ENCODE measurements at regions not wholly inside any gene's neighbourhood (a gene's known extent, or its start where the extent isn't known, plus 50 kb on each side); places are given as distances from the start of the nearest gene placed in this dataset.

DNA sequence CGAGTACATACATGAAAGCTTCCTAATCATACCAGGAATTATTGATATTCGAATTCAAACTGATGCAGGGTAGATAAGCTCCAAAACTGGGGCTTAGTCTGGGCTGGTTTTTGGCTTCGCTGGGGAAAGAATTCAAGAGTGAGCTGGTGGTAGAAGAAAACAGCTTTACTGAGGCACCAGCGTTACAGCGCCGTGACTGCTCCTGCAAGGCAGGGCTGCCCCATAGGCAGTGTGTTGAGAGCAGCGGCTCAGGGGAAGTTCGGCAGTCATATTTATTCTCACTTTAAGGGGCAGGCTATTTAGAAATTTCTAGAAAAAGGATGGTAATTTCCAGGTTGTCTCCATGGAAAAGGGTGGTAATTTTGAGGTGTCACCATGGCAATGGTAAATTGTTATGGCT lies 292.6 kb upstream of the TCF4 start:
- H3K4me1 Mint-ChIP-seq (ENCODE audit: low read depth), result no peaks in the 10 kb centered on the region
- no peak overlapping the region for H3K4me3 Mint-ChIP-seq
- DNase-seq, result no peak
- no peaks in the 10 kb centered on the region for H3K9me3 Mint-ChIP-seq
- no peak for ATAC-seq
- H3K36me3 Mint-ChIP-seq (ENCODE audit: insufficient read depth), result no peaks in the 10 kb centered on the region
- no peaks in the 10 kb centered on the region for H3K27me3 Mint-ChIP-seq (ENCODE audit: low read depth)

- Mint-ChIP-seq H3K4me1 (ENCODE audit: low read depth) (no peaks in the 10 kb centered on the region), H3K4me3 (no peak overlapping the region)
- DNase-seq, result no peak
Observed at GRCh38 chr18:55879331-55879730, 291.3 kb upstream of the TCF4 start.

DNA sequence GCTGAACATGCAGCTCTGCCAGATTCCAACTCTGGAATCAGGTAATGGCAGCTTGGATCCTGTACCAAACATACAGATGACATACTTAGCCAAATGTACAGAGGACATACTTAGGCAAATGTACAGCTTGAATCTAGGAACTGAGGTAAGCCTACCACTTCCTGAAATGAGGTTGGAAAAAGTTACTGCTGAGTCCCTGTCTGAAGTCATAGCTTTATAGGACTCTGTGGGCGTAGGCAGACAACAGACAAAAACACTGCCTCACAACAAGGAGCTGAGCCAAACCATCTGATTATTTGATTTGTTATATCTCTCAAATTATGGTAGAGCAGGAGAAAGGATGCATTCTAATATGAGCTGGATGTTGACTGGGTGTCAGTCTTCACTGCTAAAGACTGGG lies 290.2 kb upstream of the TCF4 start:
- Mint-ChIP-seq H3K27me3 (ENCODE audit: low read depth) (no peaks in the 10 kb centered on the region), H3K9me3 (peaks cover 3% of the 10 kb centered on the region), H3K4me3 (no peak overlapping the region), H3K4me1 (ENCODE audit: low read depth) (no peaks in the 10 kb centered on the region), H3K36me3 (ENCODE audit: insufficient read depth) (no peaks in the 10 kb centered on the region)
- ATAC-seq (no peak), DNase-seq (no peak)

More at GRCh38 chr18:55879331-55879730, 291.3 kb upstream of the TCF4 start:
- no peaks in the 10 kb centered on the region for H3K9me3 Mint-ChIP-seq
- no peak for ATAC-seq
- no peaks in the 10 kb centered on the region for H3K27me3 Mint-ChIP-seq (ENCODE audit: low read depth)
- no peaks in the 10 kb centered on the region for H3K36me3 Mint-ChIP-seq (ENCODE audit: insufficient read depth)

- Mint-ChIP-seq H3K4me1 (ENCODE audit: low read depth) (no peaks in the 10 kb centered on the region), H3K4me3 (no peak overlapping the region)
- no peak for DNase-seq
Observed at GRCh38 chr18:55877321-55877720, 289.3 kb upstream of the TCF4 start.

DNA sequence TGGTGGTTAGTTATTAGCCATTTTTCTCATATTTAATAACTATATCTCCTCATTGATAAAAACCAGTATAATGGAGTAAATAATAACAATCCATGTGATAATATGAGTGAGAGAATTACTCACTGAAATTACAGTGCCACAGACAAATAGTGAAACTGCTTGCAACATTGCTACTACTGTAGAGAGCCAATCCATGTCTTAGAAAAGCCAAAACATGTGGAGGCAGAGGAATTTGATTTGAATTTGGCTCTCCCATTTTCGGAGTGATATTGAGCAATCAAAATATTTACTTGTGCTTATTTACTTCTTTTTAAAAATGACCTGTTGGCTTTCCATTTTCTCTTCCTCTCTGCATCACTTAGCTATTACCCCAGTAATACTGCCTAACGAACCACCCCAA lies 288.3 kb upstream of the TCF4 start:
- H3K4me3 Mint-ChIP-seq, result no peak overlapping the region
- H3K9me3 Mint-ChIP-seq, result peaks cover 3% of the 10 kb centered on the region
- H3K36me3 Mint-ChIP-seq (ENCODE audit: insufficient read depth), result no peaks in the 10 kb centered on the region
- no peaks in the 10 kb centered on the region for H3K27me3 Mint-ChIP-seq (ENCODE audit: low read depth)
- no peak for DNase-seq
- no peaks in the 10 kb centered on the region for H3K4me1 Mint-ChIP-seq (ENCODE audit: low read depth)
- ATAC-seq, result no peak

More at GRCh38 chr18:55877321-55877720, 289.3 kb upstream of the TCF4 start:
- Mint-ChIP-seq H3K9me3 (peaks cover 3% of the 10 kb centered on the region), H3K36me3 (ENCODE audit: insufficient read depth) (no peaks in the 10 kb centered on the region), H3K27me3 (ENCODE audit: low read depth) (no peaks in the 10 kb centered on the region)
- ATAC-seq, result no peak

DNA sequence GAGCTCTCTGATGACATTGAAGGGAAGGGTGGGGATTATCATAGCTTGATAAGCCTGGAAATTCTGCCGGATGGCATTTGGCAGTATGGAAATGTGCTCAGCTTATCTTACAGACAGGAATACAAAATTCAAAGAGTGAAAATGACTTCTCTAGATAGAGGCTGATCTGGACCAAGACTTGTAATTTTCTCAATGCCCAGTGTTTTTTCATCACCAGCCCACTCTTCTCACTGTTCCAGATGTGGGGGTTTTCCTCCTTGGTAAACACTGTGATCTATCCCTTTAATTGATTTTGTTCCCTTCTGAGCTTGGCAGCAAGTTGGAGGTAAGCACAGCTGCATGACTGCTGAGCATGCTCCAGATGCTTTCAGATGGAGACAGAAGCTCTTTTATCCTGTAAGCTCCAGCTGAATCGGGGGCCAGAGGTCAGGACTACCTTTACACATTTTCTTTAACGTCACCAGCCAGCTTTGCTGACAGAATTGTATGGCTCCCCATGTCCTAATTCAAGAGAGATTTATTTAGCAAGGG lies 287.4 kb upstream of the TCF4 start:
- Mint-ChIP-seq H3K4me1 (ENCODE audit: low read depth) (no peaks in the 10 kb centered on the region), H3K36me3 (ENCODE audit: insufficient read depth) (no peaks in the 10 kb centered on the region), H3K27me3 (ENCODE audit: low read depth) (no peaks in the 10 kb centered on the region), H3K9me3 (peaks cover 7% of the 10 kb centered on the region), H3K4me3 (no peak overlapping the region)
- DNase-seq (no peak), ATAC-seq (no peak)

DNA sequence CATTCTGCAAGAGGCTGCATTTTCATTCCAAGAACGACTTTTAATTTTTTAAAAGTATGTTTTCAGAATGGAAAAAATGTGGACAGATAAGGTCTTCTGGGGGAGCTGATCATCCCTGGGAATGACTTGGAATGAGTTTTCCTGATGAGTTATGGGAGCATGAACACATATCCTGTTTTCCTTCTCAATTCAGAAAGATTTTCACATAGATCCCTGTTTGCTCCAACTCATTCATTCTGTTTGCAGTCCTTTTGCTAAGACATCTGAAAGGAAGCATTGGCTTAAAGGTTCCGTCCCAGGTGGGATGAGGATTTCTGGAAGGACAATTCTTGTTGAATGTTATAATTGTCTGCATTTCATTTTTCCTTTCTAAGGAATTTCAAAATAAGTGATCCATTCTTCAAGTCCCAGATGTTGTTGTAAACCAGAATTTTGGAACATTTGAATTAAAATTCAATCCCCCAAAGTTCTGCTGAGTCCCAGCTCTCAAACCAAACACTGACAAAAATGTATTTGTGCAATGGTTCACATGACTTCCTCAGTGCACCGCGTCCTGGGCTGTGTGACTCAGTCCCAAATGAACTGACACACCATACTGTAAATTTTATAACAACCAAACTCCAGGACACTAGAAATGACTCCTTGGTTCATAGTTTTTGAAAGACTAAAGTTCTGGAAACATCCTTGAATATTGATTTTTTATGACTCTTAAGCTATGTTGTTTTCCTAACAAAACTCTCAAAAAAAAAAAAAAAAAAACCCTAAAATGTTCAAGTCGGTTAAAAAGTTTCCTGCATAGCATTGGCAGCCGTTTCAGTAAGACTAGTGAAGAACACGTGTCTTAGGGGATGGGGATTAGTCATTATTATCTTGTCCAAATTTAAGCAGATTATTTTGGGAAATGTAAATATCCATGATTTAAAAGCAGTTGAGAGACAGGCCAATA lies 281.8 kb upstream of the TCF4 start:
- Mint-ChIP-seq H3K36me3 (ENCODE audit: insufficient read depth) (no peaks in the 10 kb centered on the region), H3K4me3 (no peak overlapping the region), H3K9me3 (peaks cover 9% of the 10 kb centered on the region), H3K4me1 (ENCODE audit: low read depth) (no peaks in the 10 kb centered on the region), H3K27me3 (ENCODE audit: low read depth) (no peaks in the 10 kb centered on the region)
- ATAC-seq, result no peak
- no peak for DNase-seq

- no peak overlapping the region for H3K4me3 Mint-ChIP-seq
- H3K36me3 Mint-ChIP-seq (ENCODE audit: insufficient read depth), result no peaks in the 10 kb centered on the region
- DNase-seq (no peak), ATAC-seq (no peak)
- H3K4me1 Mint-ChIP-seq (ENCODE audit: low read depth), result no peaks in the 10 kb centered on the region
- peaks cover 9% of the 10 kb centered on the region for H3K9me3 Mint-ChIP-seq
- H3K27me3 Mint-ChIP-seq (ENCODE audit: low read depth), result no peaks in the 10 kb centered on the region
Observed at GRCh38 chr18:55868909-55869308, 280.9 kb upstream of the TCF4 start.

- Mint-ChIP-seq H3K9me3 (peaks cover 6% of the 10 kb centered on the region), H3K27me3 (ENCODE audit: low read depth) (no peaks in the 10 kb centered on the region), H3K4me1 (ENCODE audit: low read depth) (no peaks in the 10 kb centered on the region), H3K36me3 (ENCODE audit: insufficient read depth) (no peaks in the 10 kb centered on the region), H3K4me3 (no peak overlapping the region)
- ATAC-seq (no peak), DNase-seq (no peak)
Observed at GRCh38 chr18:55866886-55867285, 278.9 kb upstream of the TCF4 start.

GRCh38 chr18:55866006-55866405 lies 278.0 kb upstream of the TCF4 start:
- Mint-ChIP-seq H3K36me3 (ENCODE audit: insufficient read depth) (no peaks in the 10 kb centered on the region), H3K4me3 (no peak overlapping the region), H3K27me3 (ENCODE audit: low read depth) (no peaks in the 10 kb centered on the region), H3K9me3 (peaks cover 6% of the 10 kb centered on the region), H3K4me1 (ENCODE audit: low read depth) (no peaks in the 10 kb centered on the region)
- DNase-seq, result no peak
- ATAC-seq, result no peak

DNA sequence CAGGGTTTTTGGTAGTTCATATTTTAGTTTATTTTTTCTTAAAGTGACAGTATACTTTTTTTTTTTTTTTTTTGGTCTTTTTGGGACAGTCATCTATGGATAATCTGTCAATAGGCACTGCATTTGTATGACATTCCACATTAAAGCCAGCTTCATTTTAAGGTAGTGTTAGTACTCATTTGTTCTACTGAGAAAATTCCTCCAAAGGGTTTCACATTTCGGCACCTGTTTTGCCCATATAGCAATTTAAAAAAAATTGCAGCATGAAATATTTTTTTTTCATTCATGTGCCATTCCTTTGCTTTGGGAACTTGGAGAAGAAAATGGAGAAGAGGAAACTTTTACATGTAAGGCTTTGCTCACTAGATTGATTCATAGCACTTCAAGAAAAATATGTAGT lies 276.3 kb upstream of the TCF4 start:
- H3K9me3 Mint-ChIP-seq, result no peaks in the 10 kb centered on the region
- H3K36me3 Mint-ChIP-seq (ENCODE audit: insufficient read depth), result no peaks in the 10 kb centered on the region
- DNase-seq (no peak), ATAC-seq (no peak)
- H3K4me3 Mint-ChIP-seq, result no peak overlapping the region
- H3K27me3 Mint-ChIP-seq (ENCODE audit: low read depth), result no peaks in the 10 kb centered on the region
- no peaks in the 10 kb centered on the region for H3K4me1 Mint-ChIP-seq (ENCODE audit: low read depth)

DNA sequence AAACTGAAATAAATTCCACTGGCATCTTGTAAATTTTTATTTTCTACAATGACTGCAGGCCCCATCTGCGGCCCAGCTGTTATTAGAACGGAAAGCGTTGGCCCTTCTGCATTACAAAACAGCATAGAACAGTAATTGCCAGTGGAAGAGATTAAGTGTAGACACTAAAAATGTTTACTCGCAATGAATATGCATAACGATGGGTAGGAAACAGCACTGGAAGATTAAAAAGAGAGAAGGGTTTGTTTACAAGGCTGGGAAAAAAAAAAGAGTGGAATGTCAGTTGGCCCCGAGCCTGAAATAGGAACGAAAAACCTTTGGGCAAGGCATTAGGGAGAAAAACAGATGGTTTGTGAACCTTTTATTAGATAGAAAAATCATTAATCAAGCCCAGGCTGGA lies 275.9 kb upstream of the TCF4 start:
- Mint-ChIP-seq H3K36me3 (ENCODE audit: insufficient read depth) (no peaks in the 10 kb centered on the region), H3K4me3 (no peak overlapping the region), H3K27me3 (ENCODE audit: low read depth) (no peaks in the 10 kb centered on the region), H3K9me3 (no peaks in the 10 kb centered on the region), H3K4me1 (ENCODE audit: low read depth) (no peaks in the 10 kb centered on the region)
- DNase-seq (no peak), ATAC-seq (no peak)

DNA sequence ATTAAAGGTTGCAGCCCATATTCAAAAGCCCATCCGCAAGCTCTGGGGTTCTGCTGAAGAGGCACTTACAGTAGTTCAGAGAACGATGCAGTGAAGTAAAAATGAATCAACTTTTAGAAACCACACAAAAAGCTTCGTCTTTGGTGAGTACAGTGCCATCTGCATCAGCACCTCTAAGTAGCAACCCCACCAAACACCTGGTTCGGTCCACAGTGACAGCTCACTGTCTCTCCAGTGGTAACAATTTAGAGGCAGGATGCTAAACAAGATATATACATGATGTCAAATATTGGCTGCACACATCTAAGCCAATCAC lies 275.4 kb upstream of the TCF4 start:
- ATAC-seq (no peak), DNase-seq (no peak)
- Mint-ChIP-seq H3K4me1 (ENCODE audit: low read depth) (no peaks in the 10 kb centered on the region), H3K4me3 (no peak overlapping the region), H3K9me3 (no peaks in the 10 kb centered on the region), H3K36me3 (ENCODE audit: insufficient read depth) (no peaks in the 10 kb centered on the region), H3K27me3 (ENCODE audit: low read depth) (no peaks in the 10 kb centered on the region)

DNA sequence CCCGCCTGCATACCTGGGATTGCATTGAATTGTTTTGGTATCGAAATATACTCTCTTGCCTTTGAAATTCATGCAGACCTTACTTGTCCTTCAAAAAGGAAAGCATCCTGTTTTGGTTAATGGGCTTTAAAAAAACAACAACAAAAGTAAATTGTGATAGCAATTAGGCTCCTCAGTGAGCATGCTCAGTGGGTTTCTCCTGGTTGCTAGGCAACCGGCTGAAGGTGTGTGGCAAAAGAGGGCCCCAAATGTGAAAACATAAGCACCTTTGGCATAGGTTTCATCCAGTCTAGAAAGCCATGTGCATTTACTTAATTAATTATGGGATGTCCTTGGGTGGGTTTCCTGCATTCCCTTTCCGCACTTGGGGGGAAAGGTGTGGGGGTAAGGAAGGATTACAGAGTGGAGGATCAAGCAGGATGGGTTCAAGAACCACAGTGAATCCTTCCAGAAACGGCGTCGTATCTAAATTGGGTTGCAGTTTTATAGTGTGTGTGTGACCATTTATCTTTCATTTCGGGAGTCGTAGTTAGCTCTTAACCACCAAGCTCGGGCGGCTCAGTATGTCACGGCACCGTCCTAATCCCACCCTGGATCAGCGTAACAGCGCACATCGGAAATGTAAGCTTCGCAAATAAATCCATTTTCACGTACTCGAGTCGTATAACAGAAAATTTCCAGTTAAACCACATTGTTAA lies 274.9 kb upstream of the TCF4 start:
- H3K9me3 Mint-ChIP-seq, result no peaks in the 10 kb centered on the region
- H3K4me1 Mint-ChIP-seq (ENCODE audit: low read depth), result no peaks in the 10 kb centered on the region
- DNase-seq (no peak), ATAC-seq (no peak)
- H3K27me3 Mint-ChIP-seq (ENCODE audit: low read depth), result no peaks in the 10 kb centered on the region
- no peak overlapping the region for H3K4me3 Mint-ChIP-seq
- no peaks in the 10 kb centered on the region for H3K36me3 Mint-ChIP-seq (ENCODE audit: insufficient read depth)

- DNase-seq (no peak), ATAC-seq (no peak)
- H3K9me3 Mint-ChIP-seq, result no peaks in the 10 kb centered on the region
- H3K27me3 Mint-ChIP-seq (ENCODE audit: low read depth), result no peaks in the 10 kb centered on the region
- no peaks in the 10 kb centered on the region for H3K4me1 Mint-ChIP-seq (ENCODE audit: low read depth)
- no peak overlapping the region for H3K4me3 Mint-ChIP-seq
- no peaks in the 10 kb centered on the region for H3K36me3 Mint-ChIP-seq (ENCODE audit: insufficient read depth)
Observed at GRCh38 chr18:55861266-55861665, 273.3 kb upstream of the TCF4 start.
